B cell (primary cell): ENCODE measurements at regions not wholly inside any gene's neighbourhood (a gene's known extent, or its start where the extent isn't known, plus 50 kb on each side); places are given as distances from the start of the nearest gene placed in this dataset.

Experiments used
- ATAC-seq: fragments of 200-7000 bp; cut with Tn5 transposase; one replicate; pipeline ENCODE4 v1.10.0; 2021; ENCODE audit warnings: low read depth, mild to moderate bottlenecking, moderate number of reproducible peaks, moderate library complexity
- CTCF ChIA-PET: fragments of 350-600 bp; sonication (Branson Sonifier 250); formaldehyde crosslinking; loops from one replicate; lab custom pipeline; 2021; ENCODE audit warnings: antibody characterized with exemption, inconsistent platforms; lab: Charles Lee
- POLR2A ChIA-PET: fragments of 350-600 bp; sonication (Branson Sonifier 250); formaldehyde crosslinking; loops from one replicate; lab custom pipeline; 2021; ENCODE audit warnings: antibody characterized with exemption; lab: Charles Lee
- DNase-seq: peaks from one replicate; pipeline ENCODE4 v3.0.0; 2013
- H2AFZ ChIP-seq: 2 replicates; pipeline ENCODE4 v1.6.1; 2012; ENCODE audit warnings: mild to moderate bottlenecking, low read depth, low read length; ENCODE audit not compliant: insufficient read depth, poor library complexity, severe bottlenecking
- H3K27ac ChIP-seq, 2 donors: 1 replicate in 1 of 2; 2 replicates in 1 of 2; pipeline ENCODE4 v1.5.1; 2012 to 2013; ENCODE audit warnings: low read length in 2 of 2, mild to moderate bottlenecking in 2 of 2, moderate library complexity in 1 of 2
- H3K27me3 ChIP-seq, 4 experiments: fragments of 200-600 bp in 1 of 4; sonication (generic) in 1 of 4; replicated peaks in 1 of 4; 1 replicate in 2 of 4; 2 replicates in 2 of 4; pipeline versions ENCODE4 v1.6.1 to v1.7.0; 2013 to 2016; ENCODE audit warnings: low read length in 3 of 4, mild to moderate bottlenecking in 2 of 4, mixed read lengths in 1 of 4, moderate library complexity in 1 of 4; ENCODE audit not compliant: insufficient read depth in 4 of 4, control insufficient read depth in 3 of 4; ENCODE audit errors: control extremely low read depth in 1 of 4
- H3K36me3 ChIP-seq, 2 experiments: replicated peaks in 1 of 2; 1 replicate in 1 of 2; 2 replicates in 1 of 2; pipeline versions ENCODE4 v1.6.1 to v1.7.1; 2013; ENCODE audit warnings: low read length in 1 of 2; ENCODE audit not compliant: insufficient read depth in 2 of 2, control insufficient read depth in 1 of 2; ENCODE audit errors: control extremely low read depth in 1 of 2, extremely low read depth in 1 of 2
- H3K4me1 ChIP-seq, 2 donors: fragments of 200-600 bp in 1 of 2; sonication (generic) in 1 of 2; 1 replicate in 1 of 2; 2 replicates in 1 of 2; pipeline versions ENCODE4 v1.5.1 to v1.6.1; 2013 to 2017; ENCODE audit warnings: low read length in 2 of 2; ENCODE audit not compliant: control insufficient read depth in 2 of 2, insufficient read depth in 2 of 2
- H3K4me2 ChIP-seq: replicated peaks from 2 replicates; pipeline ENCODE3; 2012; ENCODE audit warnings: mild to moderate bottlenecking, low read depth, low read length; ENCODE audit not compliant: poor library complexity, severe bottlenecking
- H3K4me3 ChIP-seq, 5 experiments: fragments of 200-600 bp in 1 of 5; sonication (generic) in 1 of 5; 1 replicate in 3 of 5; 2 replicates in 2 of 5; pipeline versions ENCODE4 v1.5.1 to v1.7.0; 2011 to 2016; ENCODE audit warnings: low read length in 4 of 5, mild to moderate bottlenecking in 4 of 5, low read depth in 2 of 5, control low read depth in 1 of 5, moderate library complexity in 1 of 5; ENCODE audit not compliant: insufficient read depth in 1 of 5; ENCODE audit errors: control extremely low read depth in 1 of 5, extremely low read depth in 1 of 5
- H3K79me2 ChIP-seq: fragments of 200-600 bp; sonication (generic); one replicate; pipeline ENCODE4 v1.6.0; 2016; ENCODE audit warnings: low read length; ENCODE audit not compliant: control insufficient read depth, insufficient read depth
- H3K9ac ChIP-seq: fragments of 200-600 bp; sonication (generic); 2 replicates; pipeline ENCODE4 v1.6.1; 2017; ENCODE audit warnings: mild to moderate bottlenecking, low read length, moderate library complexity
- H3K9me3 ChIP-seq, 3 donors: one replicate each; pipeline versions ENCODE4 v1.6.1 to v1.7.1; 2013; ENCODE audit warnings: low read length in 2 of 3; ENCODE audit not compliant: control insufficient read depth in 2 of 3, insufficient read depth in 1 of 3; ENCODE audit errors: control extremely low read depth in 1 of 3
- H4K20me1 ChIP-seq: 2 replicates; pipeline ENCODE4 v1.6.0; 2012; ENCODE audit warnings: mild to moderate bottlenecking, low read length; ENCODE audit not compliant: insufficient read depth, control insufficient read depth, poor library complexity, severe bottlenecking
- H3K27ac Mint-ChIP-seq: one replicate; pipeline ENCODE4 v1.8.0; 2021; ENCODE audit warnings: mixed read lengths
- H3K27me3 Mint-ChIP-seq: one replicate; pipeline ENCODE4 v1.8.0; 2021; ENCODE audit warnings: mixed read lengths
- H3K4me1 Mint-ChIP-seq: one replicate; pipeline ENCODE4 v1.8.0; 2021; ENCODE audit warnings: mixed read lengths
- H3K4me3 Mint-ChIP-seq: one replicate; pipeline ENCODE4 v1.8.0; 2021; ENCODE audit warnings: mixed read lengths
- H3K9me3 Mint-ChIP-seq: one replicate; pipeline ENCODE4 v1.8.0; 2022; ENCODE audit warnings: mixed read lengths; ENCODE audit not compliant: insufficient read depth
- CTCF ChIP-seq: fragments of 200-600 bp; IDR thresholded peaks from one replicate; pipeline ENCODE4 v1.8.0; 2022; ENCODE audit warnings: antibody characterized with exemption, mild to moderate bottlenecking
- EZH2 ChIP-seq: IDR thresholded peaks from 2 replicates; pipeline ENCODE4 v1.6.1; 2012; ENCODE audit warnings: borderline replicate concordance, low read depth, mild to moderate bottlenecking, moderate library complexity, low read length; ENCODE audit not compliant: insufficient read depth, poor library complexity, severe bottlenecking
- WGBS: methylation state at CpG from one replicate; pipeline ENCODE4 v1.1.5; 2013; ENCODE audit warnings: missing lambda C conversion rate; ENCODE audit not compliant: insufficient coverage; 5-methylcytosine and 5-hydroxymethylcytosine counted together
- intact Hi-C: fragments of 100-400 bp; cut with micrococcal nuclease; formaldehyde crosslinking; loops from one replicate; pipeline ENCODE4 v1.10.0; 2022

- intact Hi-C loops: no loop called here
- no peak for ATAC-seq
- H3K4me3 ChIP-seq: no peak overlapping the region
- H3K36me3 ChIP-seq: no peaks in the 10 kb centered on the region
- H3K27ac ChIP-seq: no peak overlapping the region
- no peak overlapping the region for H3K27ac Mint-ChIP-seq
- no peaks in the 10 kb centered on the region for H3K79me2 ChIP-seq
- H4K20me1 ChIP-seq: no peaks in the 10 kb centered on the region
- peaks cover 3% of the 10 kb centered on the region for H3K4me1 Mint-ChIP-seq
- no peaks in the 10 kb centered on the region for H3K9me3 Mint-ChIP-seq
- CTCF ChIA-PET: no interaction called here
- no peaks in the 10 kb centered on the region for H3K9me3 ChIP-seq
- H3K4me1 ChIP-seq: no peaks in the 10 kb centered on the region
- no peak overlapping the region for H3K4me3 Mint-ChIP-seq
- no peaks in the 10 kb centered on the region for H3K27me3 ChIP-seq
- no peak for TF ChIP-seq CTCF
- WGBS: no CpG with 5 or more reads among the region's 2 CpGs
- no peaks in the 10 kb centered on the region for H3K27me3 Mint-ChIP-seq
- POLR2A ChIA-PET: no interaction called here
- no peak overlapping the region for H2AFZ ChIP-seq
- no peak overlapping the region for H3K4me2 ChIP-seq
- no peak for DNase-seq
- H3K9ac ChIP-seq: no peak overlapping the region
Measured at GRCh38 chrX:79243691-79244090, 99.2 kb downstream of the GPR174 start.

GRCh38 chrX:79235899-79236298 lies 91.4 kb downstream of the GPR174 start:
- POLR2A ChIA-PET: no interaction called here
- H3K27me3 ChIP-seq: no peaks in the 10 kb centered on the region
- H3K4me3 Mint-ChIP-seq: no peak overlapping the region
- H3K9me3 ChIP-seq: peaks cover 0 to 9% (median 0%) of the 10 kb centered on the region in 3 donors
- H3K4me2 ChIP-seq: no peak overlapping the region
- no peak overlapping the region for H3K9ac ChIP-seq
- CTCF ChIA-PET: no interaction called here
- H4K20me1 ChIP-seq: no peaks in the 10 kb centered on the region
- intact Hi-C loops: no loop called here
- H3K27ac ChIP-seq: no peak overlapping the region
- no CpG with 5 or more reads among the region's 3 CpGs for WGBS
- peaks cover 7 to 10% of the 10 kb centered on the region in 2 donors for H3K4me1 ChIP-seq
- ATAC-seq (no peak), DNase-seq (no peak)
- H3K36me3 ChIP-seq: peaks cover 0 to 4% of the 10 kb centered on the region in 2 experiments
- H3K27ac Mint-ChIP-seq: no peak overlapping the region
- TF ChIP-seq CTCF (no peak), EZH2 (no peak)
- H3K9me3 Mint-ChIP-seq: no peaks in the 10 kb centered on the region
- peaks cover 9% of the 10 kb centered on the region for H3K4me1 Mint-ChIP-seq
- no peak overlapping the region for H2AFZ ChIP-seq
- peaks cover 14% of the 10 kb centered on the region for H3K79me2 ChIP-seq
- no peaks in the 10 kb centered on the region for H3K27me3 Mint-ChIP-seq
- no peak overlapping the region for H3K4me3 ChIP-seq
